ENCODE measurements at regions not wholly inside any gene's neighbourhood (a gene's known extent, or its start where the extent isn't known, plus 50 kb on each side); places are given as distances from the start of the nearest gene placed in this dataset.
A peak's percentile ranks its signal among the peaks of the same experiment; 100 is the strongest.

DNA sequence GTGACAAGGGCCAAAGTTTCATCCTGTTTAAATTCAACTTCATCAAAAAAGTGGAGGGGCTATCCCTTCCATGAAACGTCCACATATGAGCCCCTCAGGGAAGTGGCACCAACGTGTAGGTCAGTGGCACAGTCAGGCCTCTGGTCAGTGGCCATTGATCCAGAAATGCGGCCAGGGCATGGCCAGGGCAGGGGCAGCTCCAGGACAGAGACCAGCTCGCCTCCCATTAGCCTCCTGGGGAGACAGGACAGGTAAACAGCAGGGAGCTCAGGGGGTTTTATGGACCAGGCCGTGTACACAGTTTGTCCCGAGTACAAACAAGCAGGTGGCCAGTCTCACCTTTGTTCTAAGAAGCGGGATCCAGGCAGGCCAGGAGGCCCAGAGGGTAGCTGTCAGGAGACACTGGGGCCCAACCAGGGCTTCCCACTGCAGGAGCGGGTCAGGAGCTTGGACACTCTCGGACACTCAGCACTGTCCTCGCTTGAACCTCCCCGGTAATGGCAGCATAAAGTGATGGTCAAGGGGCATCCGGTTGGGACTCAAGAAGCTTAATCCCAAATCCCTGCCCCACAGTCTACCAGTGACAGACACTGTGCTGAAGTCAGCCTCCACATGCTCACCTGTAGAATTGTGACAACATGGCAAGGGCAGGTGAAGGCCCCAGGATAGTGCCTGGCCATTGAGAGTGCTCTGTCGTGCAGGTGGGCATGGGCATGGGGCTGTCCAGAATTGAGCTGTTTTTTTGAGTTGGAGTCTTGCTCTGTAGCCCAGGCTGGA is 144.1 kb upstream of the ERRFI1 start:
- no peaks in the 10 kb centered on the region for H4K20me1 ChIP-seq
- no peak for TF ChIP-seq Cebpa-rat (IDR thresholded peaks at IDR 0.05)
- H3K27me3 ChIP-seq = no peaks in the 10 kb centered on the region
- no peak overlapping the region for H3K4me3 ChIP-seq
- H3K4me2 ChIP-seq = peak overlapping the region; percentile 23 to 56 (median 33); a peak in 15 of 22 replicates
- peak overlapping the region in 6 of 11 experiments; percentile 63 to 79 (median 71); a peak in 11 of 22 replicates for H3K27ac ChIP-seq
- no peak overlapping the region; a peak in 2 of 22 replicates for H3K9ac ChIP-seq
- H3K36me3 ChIP-seq = no peaks in the 10 kb centered on the region
- peaks cover 9 to 24% (median 11%) of the 10 kb centered on the region in 10 experiments; a peak in 17 of 20 replicates for H3K4me1 ChIP-seq
- no peaks in the 10 kb centered on the region for H3K9me3 ChIP-seq (replicated peaks in 1 of 11)

- Histone ChIP-seq H3K4me2 (peak overlapping the region; percentile 11 to 56 (median 33); a peak in 17 of 22 replicates), H3K27me3 (no peaks in the 10 kb centered on the region), H3K36me3 (no peaks in the 10 kb centered on the region), H3K4me3 (no peak overlapping the region), H3K9ac (peak overlapping the region in 7 of 11 experiments; percentile 15 to 37 (median 19); a peak in 5 of 22 replicates), H3K27ac (peak overlapping the region in 10 of 11 experiments; percentile 27 to 79 (median 70); a peak in 17 of 22 replicates), H3K4me1 (peaks cover 9 to 24% (median 11%) of the 10 kb centered on the region in 10 experiments; a peak in 17 of 20 replicates), H3K9me3 (replicated peaks in 1 of 11) (no peaks in the 10 kb centered on the region), H4K20me1 (no peaks in the 10 kb centered on the region)
- no peak for TF ChIP-seq Cebpa-rat (IDR thresholded peaks at IDR 0.05)
Measured at GRCh38 chr1:8169364-8170058, 143.4 kb upstream of the ERRFI1 start.

DNA sequence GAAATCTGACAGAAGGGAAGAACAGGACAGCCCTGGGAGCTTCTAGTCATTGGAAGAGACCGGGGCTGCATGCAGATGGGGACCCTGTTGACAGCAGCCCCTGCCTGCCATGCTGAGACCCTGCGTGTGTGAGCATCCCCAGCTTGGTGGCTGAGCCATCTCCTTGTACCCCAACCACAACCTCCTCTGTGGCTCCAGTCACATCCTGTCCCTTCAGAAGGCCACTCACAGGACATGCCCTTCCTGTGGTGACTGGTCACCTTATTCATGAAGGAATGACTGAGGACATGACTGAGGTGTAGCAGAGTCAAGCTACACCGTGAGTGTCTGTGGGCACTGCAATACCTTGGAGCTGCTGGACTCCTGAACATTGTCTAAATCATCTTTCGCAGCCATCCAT is 141.8 kb upstream of the ERRFI1 start:
- H3K4me1 ChIP-seq = peaks cover 9 to 24% (median 11%) of the 10 kb centered on the region in 10 experiments; a peak in 17 of 20 replicates
- H3K4me2 ChIP-seq = no peak overlapping the region
- no peaks in the 10 kb centered on the region for H3K36me3 ChIP-seq
- no peak overlapping the region for H3K4me3 ChIP-seq
- no peak overlapping the region for H3K9ac ChIP-seq
- TF ChIP-seq Cebpa-rat (IDR thresholded peaks at IDR 0.05) = no peak
- H3K27me3 ChIP-seq = no peaks in the 10 kb centered on the region
- H3K9me3 ChIP-seq (replicated peaks in 1 of 11) = no peaks in the 10 kb centered on the region
- H3K27ac ChIP-seq = no peak overlapping the region; a peak in 1 of 22 replicates
- H4K20me1 ChIP-seq = no peaks in the 10 kb centered on the region

DNA sequence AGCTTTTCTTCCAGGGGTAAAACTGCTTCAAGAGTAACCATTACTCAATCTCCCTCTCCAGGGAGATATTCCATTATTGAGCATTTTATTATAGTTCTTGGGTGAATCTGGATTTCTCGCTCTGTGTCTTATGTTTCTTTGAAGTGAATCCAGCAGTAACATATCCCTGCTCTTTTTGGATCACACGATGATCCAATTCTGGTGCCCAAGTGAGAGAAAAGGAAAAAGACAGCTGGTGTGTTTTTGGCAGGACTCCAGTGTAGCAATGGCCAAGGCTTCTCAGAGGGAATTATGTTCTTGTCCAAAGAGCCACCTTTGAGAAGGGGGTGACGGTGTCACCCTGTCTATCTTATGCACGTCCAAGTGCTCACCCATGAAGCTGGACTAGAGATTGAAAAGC is 140.3 kb upstream of the ERRFI1 start:
- no peak for TF ChIP-seq Cebpa-rat (IDR thresholded peaks at IDR 0.05)
- H3K27ac ChIP-seq = no peak overlapping the region
- no peak overlapping the region for H3K9ac ChIP-seq
- no peaks in the 10 kb centered on the region for H3K36me3 ChIP-seq
- H3K4me3 ChIP-seq = no peak overlapping the region
- no peaks in the 10 kb centered on the region for H4K20me1 ChIP-seq
- H3K9me3 ChIP-seq (replicated peaks in 1 of 11) = no peaks in the 10 kb centered on the region
- H3K4me2 ChIP-seq = no peak overlapping the region
- peaks cover 9 to 24% (median 11%) of the 10 kb centered on the region in 10 experiments; a peak in 17 of 20 replicates for H3K4me1 ChIP-seq
- H3K27me3 ChIP-seq = no peaks in the 10 kb centered on the region

- Histone ChIP-seq H4K20me1 (no peaks in the 10 kb centered on the region), H3K36me3 (no peaks in the 10 kb centered on the region), H3K4me3 (no peak overlapping the region), H3K4me2 (no peak overlapping the region), H3K27me3 (no peaks in the 10 kb centered on the region), H3K4me1 (peaks cover 9 to 24% (median 11%) of the 10 kb centered on the region in 10 experiments; a peak in 17 of 20 replicates), H3K9me3 (replicated peaks in 1 of 11) (no peaks in the 10 kb centered on the region), H3K9ac (no peak overlapping the region), H3K27ac (no peak overlapping the region)
- TF ChIP-seq Cebpa-rat (IDR thresholded peaks at IDR 0.05) = no peak
Measured at GRCh38 chr1:8165595-8166360, 139.7 kb upstream of the ERRFI1 start.

DNA sequence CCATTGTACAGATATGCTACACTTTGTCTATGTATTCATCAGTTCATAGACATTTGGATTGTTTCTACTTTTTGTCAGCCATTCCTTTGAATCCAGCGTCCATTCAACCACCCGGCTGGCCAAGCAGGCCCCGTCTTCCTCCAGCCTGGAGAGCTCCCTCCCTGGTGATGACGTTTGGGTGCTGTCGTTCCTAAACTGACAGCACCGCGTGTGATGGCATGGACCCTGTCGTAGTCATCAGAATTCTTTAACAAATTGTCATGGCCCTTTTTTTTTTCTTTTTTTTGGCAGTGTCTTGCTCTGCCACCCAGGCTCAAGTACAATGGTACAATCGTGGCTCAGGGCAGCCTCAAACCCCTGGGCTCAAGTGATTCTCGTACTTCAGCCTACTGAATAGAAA is 138.6 kb upstream of the ERRFI1 start:
- Histone ChIP-seq H3K4me2 (no peak overlapping the region), H3K4me1 (peaks cover 4 to 18% (median 5%) of the 10 kb centered on the region in 10 experiments; a peak in 16 of 20 replicates), H3K36me3 (no peaks in the 10 kb centered on the region), H3K4me3 (no peak overlapping the region), H3K9ac (no peak overlapping the region), H3K27me3 (no peaks in the 10 kb centered on the region), H3K9me3 (replicated peaks in 1 of 11) (peaks cover 0 to 1% (median 0%) of the 10 kb centered on the region in 11 experiments; a peak in 2 of 22 replicates), H3K27ac (no peak overlapping the region), H4K20me1 (no peaks in the 10 kb centered on the region)
- no peak for TF ChIP-seq Cebpa-rat (IDR thresholded peaks at IDR 0.05)

DNA sequence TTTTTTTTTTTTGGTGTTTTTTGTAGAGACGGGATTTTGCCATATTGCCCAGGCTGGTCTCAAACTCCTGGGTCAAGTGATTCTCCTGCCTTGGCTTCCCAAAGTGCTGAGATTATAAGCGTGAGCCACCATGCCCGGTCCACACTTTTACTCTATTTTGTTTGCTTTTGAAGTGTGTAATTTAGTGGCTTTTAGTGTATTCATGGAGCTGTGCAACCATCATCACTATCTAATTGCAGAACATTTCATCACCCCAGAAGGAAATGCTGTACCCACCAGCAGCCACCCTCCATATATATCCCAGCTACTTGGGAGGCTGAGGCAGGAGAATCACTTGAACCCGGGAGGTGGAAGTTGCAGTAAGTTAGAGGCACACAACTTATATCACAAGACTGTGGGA is 136.9 kb upstream of the ERRFI1 start:
- H3K4me3 ChIP-seq = no peak overlapping the region
- TF ChIP-seq Cebpa-rat (IDR thresholded peaks at IDR 0.05) = no peak
- no peaks in the 10 kb centered on the region for H4K20me1 ChIP-seq
- no peak overlapping the region for H3K9ac ChIP-seq
- H3K36me3 ChIP-seq = no peaks in the 10 kb centered on the region
- peaks cover 0 to 8% (median 0%) of the 10 kb centered on the region in 11 experiments; a peak in 4 of 22 replicates for H3K9me3 ChIP-seq (replicated peaks in 1 of 11)
- H3K27ac ChIP-seq = no peak overlapping the region
- no peaks in the 10 kb centered on the region for H3K27me3 ChIP-seq
- peaks cover 0 to 11% (median 0%) of the 10 kb centered on the region in 10 experiments; a peak in 1 of 20 replicates for H3K4me1 ChIP-seq
- H3K4me2 ChIP-seq = no peak overlapping the region

DNA sequence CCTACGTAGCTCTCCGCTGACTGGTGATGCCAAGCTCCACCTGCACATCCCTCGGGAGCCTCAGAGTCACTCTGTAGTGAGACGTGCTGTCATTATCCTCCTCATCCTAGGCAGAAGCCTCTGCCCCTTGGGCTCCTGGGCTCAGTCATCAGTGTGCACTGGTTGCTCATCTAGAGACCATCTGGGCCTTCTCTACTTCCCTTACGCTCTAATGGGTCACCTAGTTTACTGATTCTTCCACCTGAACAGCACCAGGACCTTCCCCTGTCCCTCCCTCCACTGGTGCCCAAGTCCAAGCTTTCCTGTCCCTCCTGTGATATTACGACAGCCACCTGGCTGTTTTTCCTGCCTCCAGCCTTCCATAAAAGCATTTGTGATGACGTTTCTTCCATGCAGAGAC is 136.1 kb upstream of the ERRFI1 start:
- Histone ChIP-seq H3K4me1 (peaks cover 0 to 3% (median 0%) of the 10 kb centered on the region in 10 experiments; a peak in 1 of 20 replicates), H3K36me3 (no peaks in the 10 kb centered on the region), H3K27ac (no peak overlapping the region), H3K9ac (no peak overlapping the region), H3K9me3 (replicated peaks in 1 of 11) (peaks cover 0 to 8% (median 0%) of the 10 kb centered on the region in 11 experiments; a peak in 4 of 22 replicates), H3K4me2 (no peak overlapping the region), H3K27me3 (no peaks in the 10 kb centered on the region), H4K20me1 (no peaks in the 10 kb centered on the region), H3K4me3 (no peak overlapping the region)
- no peak for TF ChIP-seq Cebpa-rat (IDR thresholded peaks at IDR 0.05)

All from BLaER1 treated with 17β-estradiol and CSF1 and Interleukin-3, amounts not matched to agents 10 nM and 100 nM (cell line).